ENCODE measurements at regions not wholly inside any gene's neighbourhood (a gene's known extent, or its start where the extent isn't known, plus 50 kb on each side); places are given as distances from the start of the nearest gene placed in this dataset.

DNA sequence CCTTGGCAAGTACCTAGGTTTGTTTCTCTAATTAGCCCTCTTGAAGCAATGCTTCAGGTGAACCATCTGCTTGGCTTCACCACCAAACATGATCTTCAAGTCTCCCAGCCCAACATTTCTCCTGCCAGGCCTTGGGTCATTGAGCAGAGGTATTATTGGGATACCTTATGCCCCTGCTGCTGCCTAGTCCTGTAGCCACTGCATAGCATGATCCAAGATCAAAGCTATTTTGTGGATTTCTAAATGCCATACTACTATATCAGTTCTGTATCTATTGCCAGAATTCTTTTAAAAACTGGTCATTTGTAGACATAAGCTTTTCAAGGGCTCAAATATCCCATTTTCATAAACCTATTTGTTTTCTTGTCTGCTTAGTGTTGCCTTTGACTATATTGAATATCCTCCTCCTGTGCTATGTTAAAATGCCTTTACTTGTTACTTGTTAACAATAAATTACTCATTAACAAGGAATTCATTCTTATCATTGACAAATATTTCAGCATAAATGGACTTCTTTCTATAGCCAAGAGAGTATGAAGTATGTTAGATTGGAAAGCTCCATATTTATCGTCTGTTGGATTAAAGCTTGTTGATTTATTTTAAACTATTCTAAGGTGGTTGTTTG, 204.5 kb upstream of the RBBP8 start:
- no peaks in the 10 kb centered on the region for H3K9me2 ChIP-seq (replicated peaks; ENCODE audit: control insufficient read depth, low read length)
- H3K27ac ChIP-seq (ENCODE audit: low read depth, low read length), result no peak overlapping the region
- no peaks in the 10 kb centered on the region for H3F3A ChIP-seq (ENCODE audit: control insufficient read depth, insufficient read depth)
- TF ChIP-seq, protein P1, sequence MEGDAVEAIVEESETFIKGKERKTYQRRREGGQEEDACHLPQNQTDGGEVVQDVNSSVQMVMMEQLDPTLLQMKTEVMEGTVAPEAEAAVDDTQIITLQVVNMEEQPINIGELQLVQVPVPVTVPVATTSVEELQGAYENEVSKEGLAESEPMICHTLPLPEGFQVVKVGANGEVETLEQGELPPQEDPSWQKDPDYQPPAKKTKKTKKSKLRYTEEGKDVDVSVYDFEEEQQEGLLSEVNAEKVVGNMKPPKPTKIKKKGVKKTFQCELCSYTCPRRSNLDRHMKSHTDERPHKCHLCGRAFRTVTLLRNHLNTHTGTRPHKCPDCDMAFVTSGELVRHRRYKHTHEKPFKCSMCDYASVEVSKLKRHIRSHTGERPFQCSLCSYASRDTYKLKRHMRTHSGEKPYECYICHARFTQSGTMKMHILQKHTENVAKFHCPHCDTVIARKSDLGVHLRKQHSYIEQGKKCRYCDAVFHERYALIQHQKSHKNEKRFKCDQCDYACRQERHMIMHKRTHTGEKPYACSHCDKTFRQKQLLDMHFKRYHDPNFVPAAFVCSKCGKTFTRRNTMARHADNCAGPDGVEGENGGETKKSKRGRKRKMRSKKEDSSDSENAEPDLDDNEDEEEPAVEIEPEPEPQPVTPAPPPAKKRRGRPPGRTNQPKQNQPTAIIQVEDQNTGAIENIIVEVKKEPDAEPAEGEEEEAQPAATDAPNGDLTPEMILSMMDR (IDR thresholded peaks at IDR 0.05; ENCODE audit: low read depth, low read length, poor library complexity, severe bottlenecking), result no peak
- no peak for TF ChIP-seq EZH2phosphoT487 (IDR thresholded peaks at IDR 0.05; ENCODE audit: borderline replicate concordance, low read length)
- no peak overlapping the region for H3K4me2 ChIP-seq (ENCODE audit: low read length)
- peaks cover 2% of the 10 kb centered on the region; the same call in 1 of the 2 replicates for H3K27me3 ChIP-seq (ENCODE audit: control insufficient read depth, low read length)
- no peaks in the 10 kb centered on the region for H3K9me3 ChIP-seq (ENCODE audit: control insufficient read depth, insufficient read depth, low read length)
- no peak overlapping the region for H3K4me3 ChIP-seq (ENCODE audit: low read length)
- no peaks in the 10 kb centered on the region for H3K36me3 ChIP-seq (ENCODE audit: control insufficient read depth, low read length)
- H4K20me1 ChIP-seq (ENCODE audit: control insufficient read depth, insufficient read depth, low read depth, low read length), result no peaks in the 10 kb centered on the region
- no peaks in the 10 kb centered on the region for H3K4me1 ChIP-seq (ENCODE audit: control insufficient read depth, low read length)
- H3K79me2 ChIP-seq (ENCODE audit: control insufficient read depth, low read length), result no peaks in the 10 kb centered on the region

GRCh38 chr18:22731398-22731797, 201.7 kb upstream of the RBBP8 start:
- Histone ChIP-seq H3F3A (ENCODE audit: control insufficient read depth, insufficient read depth) (no peaks in the 10 kb centered on the region), H3K4me1 (ENCODE audit: control insufficient read depth, low read length) (no peaks in the 10 kb centered on the region), H3K27me3 (ENCODE audit: control insufficient read depth, low read length) (peaks cover 2% of the 10 kb centered on the region; the same call in 1 of the 2 replicates), H3K9me3 (ENCODE audit: control insufficient read depth, insufficient read depth, low read length) (no peaks in the 10 kb centered on the region), H3K27ac (ENCODE audit: low read depth, low read length) (no peak overlapping the region), H3K9me2 (replicated peaks; ENCODE audit: control insufficient read depth, low read length) (no peaks in the 10 kb centered on the region), H3K79me2 (ENCODE audit: control insufficient read depth, low read length) (no peaks in the 10 kb centered on the region), H4K20me1 (ENCODE audit: control insufficient read depth, insufficient read depth, low read depth, low read length) (no peaks in the 10 kb centered on the region), H3K4me3 (ENCODE audit: low read length) (no peak overlapping the region), H3K4me2 (ENCODE audit: low read length) (no peak overlapping the region), H3K36me3 (ENCODE audit: control insufficient read depth, low read length) (no peaks in the 10 kb centered on the region)
- TF ChIP-seq, protein P1 (IDR thresholded peaks at IDR 0.05; ENCODE audit: low read depth, low read length, poor library complexity, severe bottlenecking), result no peak
- no peak for TF ChIP-seq EZH2phosphoT487 (IDR thresholded peaks at IDR 0.05; ENCODE audit: borderline replicate concordance, low read length)

DNA sequence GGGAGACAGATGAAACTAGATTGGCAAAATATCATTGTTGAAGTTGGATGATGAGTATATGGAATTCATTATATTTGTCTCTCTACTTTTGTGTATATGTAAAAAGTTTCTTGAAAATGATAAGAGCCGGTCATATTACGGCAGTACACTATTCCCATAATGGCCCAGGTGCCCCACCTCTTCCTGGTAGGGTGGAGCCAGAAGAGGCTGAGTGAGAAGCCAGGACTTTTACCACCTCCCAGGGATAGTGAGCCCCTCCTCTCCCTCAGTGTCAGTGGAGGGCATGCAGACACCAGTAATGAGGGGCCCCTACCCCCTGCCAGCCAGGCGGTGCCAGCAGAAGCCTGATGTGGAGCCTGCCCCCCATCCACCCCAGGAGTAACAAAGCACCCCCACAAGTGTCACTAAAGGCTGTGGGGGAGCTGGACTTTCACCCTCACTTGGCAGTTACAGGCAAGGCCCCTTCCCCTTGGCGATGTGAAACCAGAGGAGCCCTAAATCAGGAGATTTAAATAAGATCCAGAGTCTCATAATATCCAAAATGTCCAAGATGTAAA, 198.9 kb upstream of the RBBP8 start:
- no peaks in the 10 kb centered on the region for H3F3A ChIP-seq (ENCODE audit: control insufficient read depth, insufficient read depth)
- no peaks in the 10 kb centered on the region for H3K4me1 ChIP-seq (ENCODE audit: control insufficient read depth, low read length)
- H3K9me3 ChIP-seq (ENCODE audit: control insufficient read depth, insufficient read depth, low read length), result no peaks in the 10 kb centered on the region
- H4K20me1 ChIP-seq (ENCODE audit: control insufficient read depth, insufficient read depth, low read depth, low read length), result no peaks in the 10 kb centered on the region
- H3K4me2 ChIP-seq (ENCODE audit: low read length), result no peak overlapping the region
- no peak overlapping the region for H3K27ac ChIP-seq (ENCODE audit: low read depth, low read length)
- no peaks in the 10 kb centered on the region for H3K79me2 ChIP-seq (ENCODE audit: control insufficient read depth, low read length)
- no peak overlapping the region for H3K4me3 ChIP-seq (ENCODE audit: low read length)
- H3K27me3 ChIP-seq (ENCODE audit: control insufficient read depth, low read length), result peaks cover 2% of the 10 kb centered on the region; the same call in 1 of the 2 replicates
- TF ChIP-seq, protein P1 (IDR thresholded peaks at IDR 0.05; ENCODE audit: low read depth, low read length, poor library complexity, severe bottlenecking), result no peak
- TF ChIP-seq EZH2phosphoT487 (IDR thresholded peaks at IDR 0.05; ENCODE audit: borderline replicate concordance, low read length), result no peak
- H3K9me2 ChIP-seq (replicated peaks; ENCODE audit: control insufficient read depth, low read length), result no peaks in the 10 kb centered on the region
- no peaks in the 10 kb centered on the region for H3K36me3 ChIP-seq (ENCODE audit: control insufficient read depth, low read length)

Data from DOHH2 (cell line).